Activated CD8-positive, alpha-beta memory T cell treated with anti-CD3 and anti-CD28 coated beads for 48 hours (primary cell): ENCODE measurements at regions not wholly inside any gene's neighbourhood (a gene's known extent, or its start where the extent isn't known, plus 50 kb on each side); places are given as distances from the start of the nearest gene placed in this dataset.
"Not testable (repeated sequence)": the region's sequence is repeated elsewhere in the genome, so short reads cannot be mapped to it uniquely, and the experiment has no call there.

Experiments used
- DNase-seq, 3 experiments: peaks; one replicate each; pipeline ENCODE4 v3.0.0-alpha.2; 2020; ENCODE audit warnings: low read depth in 2 of 3, low spot score in 2 of 3

GRCh38 chr13:90732049-90732448 lies 615.4 kb upstream of the MIR17HG start:
- DNase-seq: no peak

DNA sequence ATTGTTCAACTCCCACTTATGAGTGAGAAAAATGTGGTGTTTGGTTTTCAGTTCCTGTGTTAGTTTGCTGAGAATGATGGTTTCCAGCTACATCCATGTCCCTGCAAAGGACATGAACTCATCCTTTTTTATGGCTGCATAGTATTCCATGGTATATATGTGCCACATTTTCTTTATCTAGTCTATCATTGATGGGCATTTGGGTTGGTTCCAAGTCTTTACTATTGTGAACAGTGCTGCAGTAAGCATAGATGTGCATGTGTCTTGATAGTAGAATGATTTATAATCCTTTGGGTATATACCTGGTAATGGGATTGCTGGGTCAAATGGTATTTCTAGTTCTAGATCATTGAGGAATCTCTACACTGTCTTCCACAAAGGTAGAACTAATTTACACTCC lies 613.0 kb upstream of the MIR17HG start:
- DNase-seq: not testable (repeated sequence)

DNA sequence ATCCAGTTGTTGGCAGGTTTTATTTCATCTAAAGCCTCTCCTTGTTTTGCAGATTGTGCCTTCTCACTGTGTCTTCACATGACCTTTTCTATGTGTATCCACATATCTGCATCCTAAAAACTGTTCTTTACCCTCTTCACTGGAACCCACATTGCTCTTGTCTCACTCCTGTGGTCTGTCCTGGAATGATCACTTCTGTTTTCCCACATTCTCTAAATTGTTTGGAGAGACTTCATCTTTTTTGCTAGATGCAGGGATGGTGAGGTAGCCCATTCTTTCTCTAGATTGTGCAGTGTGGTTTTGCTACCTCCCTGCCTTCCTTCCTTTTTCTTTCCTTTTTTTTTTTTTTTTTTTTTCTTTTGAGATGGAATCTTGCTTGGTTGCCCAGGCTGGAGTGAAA lies 608.6 kb upstream of the MIR17HG start:
- no peak for DNase-seq

- no peak for DNase-seq
These were observed 607.4 kb upstream of the MIR17HG start for GRCh38 chr13:90740099-90740498.

DNA sequence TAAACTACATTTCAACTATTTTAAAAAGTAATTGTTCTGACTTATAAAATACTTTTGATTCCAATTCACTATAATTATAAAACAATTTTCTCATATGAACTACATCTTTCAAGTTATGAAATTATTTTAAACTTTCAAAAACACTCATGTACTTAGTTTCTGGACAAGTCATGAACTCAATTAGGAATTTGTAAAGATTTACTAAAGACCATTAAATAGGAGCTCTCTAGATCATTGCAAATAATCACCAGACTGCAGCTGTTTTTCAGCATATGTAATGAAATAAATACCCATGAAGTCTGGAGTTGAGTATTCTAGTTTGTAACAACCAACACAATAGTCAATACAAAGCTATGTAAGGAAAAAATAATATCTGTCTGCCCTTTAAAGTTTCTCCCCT lies 605.1 kb upstream of the MIR17HG start:
- DNase-seq: no peak

DNA sequence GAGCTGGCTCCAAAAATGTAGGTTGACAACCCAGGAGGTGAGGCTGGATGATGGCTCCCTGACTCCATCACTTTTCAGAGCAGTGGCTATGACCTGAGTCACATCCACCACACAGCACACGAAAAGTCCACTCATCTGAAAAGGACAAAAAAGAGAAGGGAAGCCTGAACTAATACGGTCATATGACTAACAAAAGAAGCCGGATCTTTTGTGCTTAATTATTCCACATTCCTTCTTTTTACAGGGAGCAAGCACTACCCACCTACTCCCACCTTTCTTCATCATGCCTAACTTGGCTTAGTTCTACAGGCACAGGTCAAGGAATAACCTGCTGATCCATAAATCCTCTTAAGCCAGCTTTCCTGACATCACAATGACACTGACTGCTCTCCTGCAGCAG lies 601.3 kb upstream of the MIR17HG start:
- DNase-seq: no peak

DNA sequence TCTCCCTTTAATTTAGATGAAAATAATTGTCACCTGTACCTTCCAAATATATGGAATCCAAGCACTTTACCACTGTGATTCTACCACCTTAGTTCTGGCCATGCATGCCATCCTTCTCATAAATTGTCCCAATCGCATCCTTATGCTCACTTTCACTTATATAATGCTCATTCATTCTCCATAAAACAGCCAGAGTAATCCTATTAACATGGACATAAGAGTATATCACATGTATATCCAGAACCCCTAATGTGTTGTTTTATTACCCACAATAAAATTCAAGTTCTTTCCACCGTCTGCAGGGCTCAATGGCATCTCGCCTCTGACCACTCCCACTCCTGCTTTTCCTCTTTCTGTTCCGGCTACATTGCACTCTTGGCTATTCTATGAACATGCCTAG lies 597.5 kb upstream of the MIR17HG start:
- DNase-seq: no peak

- DNase-seq: no peak
These were observed 596.5 kb upstream of the MIR17HG start for GRCh38 chr13:90751026-90751425.

DNA sequence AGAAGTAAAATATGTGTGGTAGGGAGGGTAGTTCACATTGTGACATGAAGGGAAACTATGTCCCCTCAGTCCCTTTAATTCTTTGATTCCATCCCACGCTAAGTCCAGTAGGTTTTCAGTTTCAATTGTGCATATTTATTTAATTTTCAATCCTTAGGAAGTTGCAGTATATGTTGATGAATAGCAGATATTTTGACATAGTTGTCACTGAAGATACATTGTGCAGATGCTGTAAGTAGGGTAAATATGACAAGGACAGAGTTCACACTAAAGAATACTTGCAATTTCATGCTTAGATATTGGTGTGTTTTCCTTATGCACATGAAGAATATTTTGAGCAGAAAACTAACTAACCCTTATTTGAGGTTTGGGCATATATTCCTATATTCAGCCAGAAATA lies 595.4 kb upstream of the MIR17HG start:
- no peak for DNase-seq

- no peak for DNase-seq
These were observed 590.3 kb upstream of the MIR17HG start for GRCh38 chr13:90757127-90757680.

DNA sequence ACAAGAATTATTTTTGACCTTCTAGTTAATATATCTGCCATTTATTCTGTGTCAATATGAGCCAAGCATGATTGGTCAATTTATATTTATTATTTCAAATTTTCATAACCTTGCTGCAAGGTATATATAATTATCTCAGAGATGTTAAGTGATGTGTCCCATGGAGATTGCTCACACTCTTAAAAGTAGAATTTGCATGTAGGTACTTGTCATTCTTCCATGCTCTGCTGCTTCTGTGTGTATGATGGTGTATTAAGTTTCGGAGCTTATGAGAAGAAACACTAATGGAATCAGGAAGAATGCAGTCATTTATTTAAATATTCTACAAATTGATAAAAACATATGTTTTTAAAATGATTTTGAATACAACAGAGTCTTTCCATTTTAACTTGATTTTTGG lies 586.8 kb upstream of the MIR17HG start:
- DNase-seq: no peak

DNA sequence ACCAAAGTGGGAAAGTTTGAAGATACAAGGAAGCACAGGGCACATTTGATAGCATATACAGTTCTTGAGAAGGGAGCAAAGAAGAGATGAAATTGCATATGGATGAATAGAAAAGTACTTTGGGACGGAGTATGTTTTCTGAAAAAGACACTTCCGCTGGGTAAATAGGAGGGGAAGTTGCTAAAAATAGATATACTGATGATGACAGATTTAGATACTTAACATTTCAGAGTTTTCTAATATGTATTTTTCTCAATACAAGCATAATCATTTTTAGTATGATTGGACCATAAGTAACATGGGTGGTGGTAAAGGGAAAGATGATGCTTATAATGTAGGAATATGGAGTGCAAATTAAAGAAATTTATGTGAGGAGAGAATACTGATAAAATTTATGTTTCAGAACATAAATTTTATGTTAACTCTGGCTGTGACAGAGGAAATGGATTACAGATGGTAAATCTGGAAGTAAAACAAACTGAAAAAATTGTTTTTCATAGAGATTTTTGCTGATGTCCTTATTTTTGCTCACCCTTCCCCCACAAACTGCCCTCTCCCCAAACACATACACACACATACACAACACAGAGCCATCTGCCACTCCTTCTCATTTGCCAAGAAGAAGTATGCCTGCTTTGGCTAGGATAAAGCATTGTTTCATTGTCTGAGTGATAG lies 583.9 kb upstream of the MIR17HG start:
- DNase-seq: no peak

- no peak for DNase-seq
These were observed 581.0 kb upstream of the MIR17HG start for GRCh38 chr13:90766386-90766902.

- DNase-seq: no peak
These were observed 579.4 kb upstream of the MIR17HG start for GRCh38 chr13:90768116-90768515.

DNA sequence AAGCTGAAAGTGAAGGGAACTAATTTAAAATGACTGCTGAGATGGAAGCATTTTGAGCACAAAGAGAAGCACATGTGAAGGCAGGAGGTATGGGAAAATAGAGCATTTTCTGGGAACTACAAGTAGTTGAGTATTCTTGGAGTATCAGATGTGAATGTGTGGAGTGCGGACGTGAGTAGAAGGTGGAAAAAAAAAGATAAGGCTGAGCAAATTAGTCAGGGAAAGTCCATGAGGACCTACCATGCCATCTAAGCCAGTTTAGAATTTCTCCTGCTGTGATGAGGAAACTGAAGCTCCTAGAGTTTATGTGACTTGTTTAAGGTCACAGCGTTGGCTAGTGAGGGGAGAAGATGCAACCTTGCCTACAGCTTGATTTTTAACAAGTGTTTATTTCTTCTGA lies 578.1 kb upstream of the MIR17HG start:
- DNase-seq: no peak

GRCh38 chr13:90770334-90770733 lies 577.2 kb upstream of the MIR17HG start:
- DNase-seq: no peak

DNA sequence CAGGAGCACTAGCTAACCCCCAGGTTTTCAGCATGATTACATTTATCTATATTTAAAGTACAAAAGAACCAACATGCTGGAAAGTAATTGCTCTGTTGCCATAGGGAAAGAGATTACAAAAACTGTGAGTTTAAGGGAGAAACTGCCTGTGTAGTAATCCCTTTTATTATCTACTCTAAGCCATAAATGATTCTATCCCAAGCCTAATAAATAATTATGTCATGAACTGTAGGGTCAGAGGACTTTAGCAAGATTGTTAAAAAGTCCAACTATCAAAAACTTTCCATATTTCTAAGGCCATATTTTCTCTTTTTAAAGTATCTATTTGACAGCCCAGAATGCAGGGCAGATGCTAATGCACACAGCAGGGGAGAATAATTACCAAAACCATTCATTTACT lies 573.8 kb upstream of the MIR17HG start:
- no peak for DNase-seq

DNA sequence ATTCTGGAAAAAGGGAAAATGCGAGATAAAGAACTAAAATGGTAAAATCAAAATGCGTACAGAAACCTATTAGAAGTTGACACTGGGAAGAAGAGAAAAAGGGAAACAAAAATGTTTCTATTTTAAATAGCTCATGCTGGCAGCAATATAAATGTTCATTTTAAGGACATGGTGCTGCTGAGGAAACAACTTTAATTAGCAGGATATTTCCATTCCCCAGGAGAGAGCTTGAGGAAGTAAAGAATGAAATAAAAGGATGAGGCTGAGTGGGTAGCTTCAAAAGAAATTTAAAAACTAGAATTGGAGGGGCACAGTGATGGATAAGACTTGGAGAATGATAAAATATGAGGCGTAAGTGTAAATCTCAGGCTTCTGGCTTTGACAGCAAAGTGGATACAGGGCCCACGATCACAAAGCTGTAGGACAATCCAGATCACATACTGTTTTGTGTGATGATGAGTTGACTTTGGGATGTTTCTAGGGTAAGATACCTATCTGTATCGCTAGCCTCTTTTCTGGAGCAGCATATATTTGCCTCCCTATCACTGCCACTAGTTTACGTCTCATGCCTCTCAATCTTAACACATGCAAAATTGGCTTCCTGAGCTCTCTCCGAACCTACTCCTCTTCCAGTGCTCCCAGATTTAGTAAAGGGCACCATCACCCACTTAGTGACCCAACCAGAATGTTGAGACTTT lies 571.3 kb upstream of the MIR17HG start:
- DNase-seq: no peak

DNA sequence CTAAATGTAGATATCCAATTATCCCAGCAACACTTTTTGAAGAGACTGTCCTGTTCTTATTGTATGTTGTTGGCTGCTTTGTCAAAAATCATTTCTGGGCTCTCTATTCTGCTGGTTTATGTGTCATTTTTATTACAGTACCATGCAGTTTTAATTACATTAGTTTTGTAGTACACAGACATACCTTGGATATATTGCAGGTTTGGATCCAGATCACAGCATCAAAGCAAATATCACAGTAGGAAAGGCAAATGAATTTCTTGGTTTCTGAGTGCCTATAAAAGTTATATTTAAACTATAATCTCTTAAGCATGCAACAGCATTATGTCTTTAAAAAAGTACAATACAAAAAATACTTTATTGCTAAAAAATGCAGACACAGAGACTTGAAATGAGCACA lies 564.2 kb upstream of the MIR17HG start:
- DNase-seq: no peak

DNA sequence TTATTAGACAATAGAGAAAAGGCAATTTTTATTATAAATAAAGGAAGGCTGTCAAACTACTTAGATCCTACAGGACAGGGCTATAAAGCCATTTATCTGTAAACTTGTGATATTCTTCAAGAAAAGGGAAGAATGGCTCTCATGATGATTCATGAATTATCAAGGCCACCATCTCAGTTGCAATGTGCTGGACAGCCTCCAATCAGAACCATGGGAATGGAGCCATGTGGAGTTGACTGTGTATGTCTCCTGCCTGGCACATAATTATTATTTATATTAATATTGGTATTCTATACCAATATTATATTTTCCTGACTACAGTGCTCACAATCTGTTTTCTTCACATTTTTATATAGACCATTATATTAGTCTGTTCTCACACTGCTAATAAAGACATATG lies 560.5 kb upstream of the MIR17HG start:
- no peak for DNase-seq

DNA sequence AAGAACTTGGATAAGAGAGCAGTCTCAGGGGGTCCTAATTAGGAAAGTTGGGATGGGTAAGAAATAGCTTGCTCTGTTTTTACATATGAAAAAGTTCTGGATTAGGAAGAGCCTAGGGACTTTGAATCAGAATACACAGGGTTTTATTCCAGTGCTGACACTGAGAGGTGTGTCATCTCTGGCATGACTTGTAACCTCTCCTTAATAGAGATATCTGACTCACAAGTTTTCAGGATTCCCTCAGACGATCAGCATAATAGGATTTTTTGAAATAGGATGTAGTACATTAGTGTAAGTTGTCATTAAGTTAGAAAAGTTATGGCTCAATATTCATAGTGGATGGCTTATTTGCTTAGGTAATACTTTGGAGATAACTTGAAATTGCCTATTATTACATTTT lies 555.2 kb upstream of the MIR17HG start:
- DNase-seq: no peak

GRCh38 chr13:90793261-90793820 lies 554.1 kb upstream of the MIR17HG start:
- no peak for DNase-seq
